Superior temporal gyrus (tissue), 1 donor: ENCODE measurements at regions not wholly inside any gene's neighbourhood (a gene's known extent, or its start where the extent isn't known, plus 50 kb on each side); places are given as distances from the start of the nearest gene placed in this dataset.

Experiments
- DNase-seq: peaks from one replicate; pipeline ENCODE4 v3.0.0-alpha.2; 2016; ENCODE audit errors: extremely low spot score

- DNase-seq = no peak
These were observed 76.0 kb upstream of the FSTL4 start for GRCh38 chr5:133688391-133688790.

GRCh38 chr5:133687212-133688061 is 75.1 kb upstream of the FSTL4 start:
- no peak for DNase-seq

GRCh38 chr5:133686566-133686965 is 74.2 kb upstream of the FSTL4 start:
- no peak for DNase-seq

GRCh38 chr5:133685402-133686018 is 73.2 kb upstream of the FSTL4 start:
- no peak for DNase-seq

GRCh38 chr5:133683646-133684596 is 71.6 kb upstream of the FSTL4 start:
- no peak for DNase-seq

GRCh38 chr5:133682451-133682850 is 70.1 kb upstream of the FSTL4 start:
- DNase-seq = no peak

- no peak for DNase-seq
These were observed 69.6 kb upstream of the FSTL4 start for GRCh38 chr5:133681896-133682295.

- DNase-seq = no peak
These were observed 68.7 kb upstream of the FSTL4 start for GRCh38 chr5:133680830-133681565.

GRCh38 chr5:133679534-133679933 is 67.2 kb upstream of the FSTL4 start:
- no peak for DNase-seq

- no peak for DNase-seq
These were observed 63.2 kb upstream of the FSTL4 start for GRCh38 chr5:133675376-133676154.

- DNase-seq = no peak
These were observed 58.0 kb upstream of the FSTL4 start for GRCh38 chr5:133670336-133670735.

- no peak for DNase-seq
These were observed 57.1 kb upstream of the FSTL4 start for GRCh38 chr5:133669472-133669871.

- no peak for DNase-seq
These were observed 56.1 kb upstream of the FSTL4 start for GRCh38 chr5:133668458-133668857.

- no peak for DNase-seq
These were observed 54.9 kb upstream of the FSTL4 start for GRCh38 chr5:133667217-133667616.

- DNase-seq = no peak
These were observed 53.2 kb upstream of the FSTL4 start for GRCh38 chr5:133665571-133665970.

GRCh38 chr5:133664422-133664821 is 52.1 kb upstream of the FSTL4 start:
- no peak for DNase-seq

- DNase-seq = no peak
These were observed 51.2 kb upstream of the FSTL4 start for GRCh38 chr5:133663397-133664054.

GRCh38 chr5:133662578-133662977 is 50.2 kb upstream of the FSTL4 start:
- DNase-seq = no peak
